ENCODE measurements at regions not wholly inside any gene's neighbourhood (a gene's known extent, or its start where the extent isn't known, plus 50 kb on each side); places are given as distances from the start of the nearest gene placed in this dataset.
A peak's percentile ranks its signal among the peaks of the same experiment; 100 is the strongest.
"Not testable (repeated sequence)": the region's sequence is repeated elsewhere in the genome, so short reads cannot be mapped to it uniquely, and the experiment has no call there.

DNA sequence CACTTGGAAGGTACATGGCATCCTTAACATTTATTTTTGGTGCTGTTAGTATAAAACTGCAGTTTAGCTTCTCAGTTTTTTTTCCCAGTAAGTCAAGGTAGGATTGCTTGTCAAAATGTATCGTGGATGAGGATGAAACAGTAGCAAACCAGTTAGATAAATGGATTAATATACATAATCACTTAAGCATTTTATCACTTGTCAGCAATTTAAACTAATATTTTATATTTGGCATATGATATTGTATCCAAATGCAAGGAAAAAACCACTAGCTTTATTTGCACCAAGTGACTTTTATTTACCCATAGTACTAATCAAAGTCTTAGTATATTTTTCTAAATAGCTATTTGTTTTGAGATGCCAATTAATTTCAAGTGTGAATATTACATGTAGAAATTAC lies 137.7 kb upstream of the XIRP2 start:
- no peak for DNase-seq
- H3K27ac Mint-ChIP-seq (ENCODE audit: unreplicated experiment) = no peak overlapping the region
- no peak overlapping the region for H3K4me3 Mint-ChIP-seq (ENCODE audit: unreplicated experiment)
- H3K9me3 Mint-ChIP-seq (ENCODE audit: unreplicated experiment) = no peaks in the 10 kb centered on the region
- TF ChIP-seq, protein P1, sequence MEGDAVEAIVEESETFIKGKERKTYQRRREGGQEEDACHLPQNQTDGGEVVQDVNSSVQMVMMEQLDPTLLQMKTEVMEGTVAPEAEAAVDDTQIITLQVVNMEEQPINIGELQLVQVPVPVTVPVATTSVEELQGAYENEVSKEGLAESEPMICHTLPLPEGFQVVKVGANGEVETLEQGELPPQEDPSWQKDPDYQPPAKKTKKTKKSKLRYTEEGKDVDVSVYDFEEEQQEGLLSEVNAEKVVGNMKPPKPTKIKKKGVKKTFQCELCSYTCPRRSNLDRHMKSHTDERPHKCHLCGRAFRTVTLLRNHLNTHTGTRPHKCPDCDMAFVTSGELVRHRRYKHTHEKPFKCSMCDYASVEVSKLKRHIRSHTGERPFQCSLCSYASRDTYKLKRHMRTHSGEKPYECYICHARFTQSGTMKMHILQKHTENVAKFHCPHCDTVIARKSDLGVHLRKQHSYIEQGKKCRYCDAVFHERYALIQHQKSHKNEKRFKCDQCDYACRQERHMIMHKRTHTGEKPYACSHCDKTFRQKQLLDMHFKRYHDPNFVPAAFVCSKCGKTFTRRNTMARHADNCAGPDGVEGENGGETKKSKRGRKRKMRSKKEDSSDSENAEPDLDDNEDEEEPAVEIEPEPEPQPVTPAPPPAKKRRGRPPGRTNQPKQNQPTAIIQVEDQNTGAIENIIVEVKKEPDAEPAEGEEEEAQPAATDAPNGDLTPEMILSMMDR (IDR thresholded peaks at IDR 0.05; ENCODE audit: partially characterized antibody, unreplicated experiment) = no peak
- peaks cover 17% of the 10 kb centered on the region for H3K4me1 Mint-ChIP-seq (ENCODE audit: low read depth, unreplicated experiment)
- H3K36me3 Mint-ChIP-seq (ENCODE audit: unreplicated experiment) = peaks cover under 1% of the 10 kb centered on the region
- no peaks in the 10 kb centered on the region for H3K27me3 Mint-ChIP-seq (ENCODE audit: unreplicated experiment)

DNA sequence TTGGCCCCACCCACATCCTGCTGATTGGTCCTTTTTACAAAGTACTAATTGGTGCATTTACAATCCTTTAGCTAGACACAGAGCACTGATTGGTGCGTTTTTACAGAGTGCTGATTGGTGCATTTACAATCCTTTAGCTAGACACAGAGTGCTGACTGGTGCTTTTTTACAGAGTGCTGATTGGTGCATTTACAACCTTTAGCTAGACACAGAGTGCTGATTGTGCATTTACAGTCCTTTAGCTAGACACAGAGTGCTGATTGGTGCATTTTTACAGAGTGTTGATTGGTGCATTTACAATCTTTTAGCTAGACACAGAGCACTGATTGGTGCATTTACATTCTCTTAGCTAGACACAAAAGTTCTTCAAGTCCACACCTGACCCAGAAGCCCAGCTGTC lies 144.2 kb upstream of the XIRP2 start:
- H3K27ac Mint-ChIP-seq (ENCODE audit: unreplicated experiment) = not testable (repeated sequence)

GRCh38 chr2:166743482-166743881 lies 144.8 kb upstream of the XIRP2 start:
- not testable (repeated sequence) for H3K27me3 Mint-ChIP-seq (ENCODE audit: unreplicated experiment); H3K4me3 Mint-ChIP-seq (ENCODE audit: unreplicated experiment); H3K4me1 Mint-ChIP-seq (ENCODE audit: low read depth, unreplicated experiment); H3K27ac Mint-ChIP-seq (ENCODE audit: unreplicated experiment)
- peak; percentile 41 for DNase-seq
- Mint-ChIP-seq H3K9me3 (ENCODE audit: unreplicated experiment) (peaks cover 19% of the 10 kb centered on the region), H3K36me3 (ENCODE audit: unreplicated experiment) (peaks cover 35% of the 10 kb centered on the region)

More for the DNA sequence above, 144.2 kb upstream of the XIRP2 start:
- not testable (repeated sequence) for H3K4me3 Mint-ChIP-seq (ENCODE audit: unreplicated experiment); DNase-seq; H3K4me1 Mint-ChIP-seq (ENCODE audit: low read depth, unreplicated experiment); H3K27me3 Mint-ChIP-seq (ENCODE audit: unreplicated experiment)
- Mint-ChIP-seq H3K9me3 (ENCODE audit: unreplicated experiment) (peaks cover 18% of the 10 kb centered on the region), H3K36me3 (ENCODE audit: unreplicated experiment) (peaks cover 35% of the 10 kb centered on the region)

- peaks cover 8% of the 10 kb centered on the region for H3K36me3 Mint-ChIP-seq (ENCODE audit: unreplicated experiment)
- H3K4me1 Mint-ChIP-seq (ENCODE audit: low read depth, unreplicated experiment) = no peaks in the 10 kb centered on the region
- TF ChIP-seq, protein P1 (IDR thresholded peaks at IDR 0.05; ENCODE audit: partially characterized antibody, unreplicated experiment) = no peak
- no peak overlapping the region for H3K27ac Mint-ChIP-seq (ENCODE audit: unreplicated experiment)
- no peak for DNase-seq
- H3K9me3 Mint-ChIP-seq (ENCODE audit: unreplicated experiment) = peaks cover 5% of the 10 kb centered on the region
- H3K4me3 Mint-ChIP-seq (ENCODE audit: unreplicated experiment) = no peak overlapping the region
- H3K27me3 Mint-ChIP-seq (ENCODE audit: unreplicated experiment) = no peaks in the 10 kb centered on the region
These were observed 161.2 kb upstream of the XIRP2 start for GRCh38 chr2:166727095-166727494.

- no peak overlapping the region for H3K4me3 Mint-ChIP-seq (ENCODE audit: unreplicated experiment)
- TF ChIP-seq, protein P1 (IDR thresholded peaks at IDR 0.05; ENCODE audit: partially characterized antibody, unreplicated experiment) = no peak
These were observed 162.1 kb upstream of the XIRP2 start for GRCh38 chr2:166725927-166726924.

GRCh38 chr2:166716968-166717367 lies 171.3 kb upstream of the XIRP2 start:
- no peaks in the 10 kb centered on the region for H3K9me3 Mint-ChIP-seq (ENCODE audit: unreplicated experiment)
- H3K4me3 Mint-ChIP-seq (ENCODE audit: unreplicated experiment) = no peak overlapping the region
- no peaks in the 10 kb centered on the region for H3K4me1 Mint-ChIP-seq (ENCODE audit: low read depth, unreplicated experiment)
- DNase-seq = no peak
- H3K27ac Mint-ChIP-seq (ENCODE audit: unreplicated experiment) = no peak overlapping the region
- H3K36me3 Mint-ChIP-seq (ENCODE audit: unreplicated experiment) = no peaks in the 10 kb centered on the region
- H3K27me3 Mint-ChIP-seq (ENCODE audit: unreplicated experiment) = no peaks in the 10 kb centered on the region
- TF ChIP-seq, protein P1 (IDR thresholded peaks at IDR 0.05; ENCODE audit: partially characterized antibody, unreplicated experiment) = no peak

More at GRCh38 chr2:166725927-166726924, 162.1 kb upstream of the XIRP2 start:
- Mint-ChIP-seq H3K9me3 (ENCODE audit: unreplicated experiment) (peaks cover 5% of the 10 kb centered on the region), H3K4me1 (ENCODE audit: low read depth, unreplicated experiment) (no peaks in the 10 kb centered on the region), H3K27me3 (ENCODE audit: unreplicated experiment) (no peaks in the 10 kb centered on the region), H3K36me3 (ENCODE audit: unreplicated experiment) (peaks cover 8% of the 10 kb centered on the region), H3K27ac (ENCODE audit: unreplicated experiment) (no peak overlapping the region)
- no peak for DNase-seq
